ENCODE measurements at regions not wholly inside any gene's neighbourhood (a gene's known extent, or its start where the extent isn't known, plus 50 kb on each side); places are given as distances from the start of the nearest gene placed in this dataset.

DNA sequence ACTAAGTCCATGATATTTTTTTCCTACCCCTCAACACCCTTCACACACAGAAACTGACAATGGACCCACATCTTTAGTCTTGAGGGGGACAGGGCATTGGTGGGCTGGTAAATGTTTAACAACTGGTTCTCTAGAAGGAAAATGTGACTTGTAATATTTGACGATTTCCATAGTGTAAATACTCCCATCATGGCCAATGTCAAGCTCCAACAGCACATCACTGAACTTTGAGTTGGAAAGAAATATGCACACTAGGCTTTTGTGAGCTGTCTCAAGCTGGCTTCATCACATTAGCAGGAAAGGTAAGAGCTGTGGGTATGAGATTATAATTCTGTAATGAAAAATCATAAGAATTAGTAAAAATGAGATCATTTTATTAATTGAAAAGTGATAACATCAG lies 189.9 kb upstream of the PRLR start (continued):
- TF ChIP-seq, protein P1, sequence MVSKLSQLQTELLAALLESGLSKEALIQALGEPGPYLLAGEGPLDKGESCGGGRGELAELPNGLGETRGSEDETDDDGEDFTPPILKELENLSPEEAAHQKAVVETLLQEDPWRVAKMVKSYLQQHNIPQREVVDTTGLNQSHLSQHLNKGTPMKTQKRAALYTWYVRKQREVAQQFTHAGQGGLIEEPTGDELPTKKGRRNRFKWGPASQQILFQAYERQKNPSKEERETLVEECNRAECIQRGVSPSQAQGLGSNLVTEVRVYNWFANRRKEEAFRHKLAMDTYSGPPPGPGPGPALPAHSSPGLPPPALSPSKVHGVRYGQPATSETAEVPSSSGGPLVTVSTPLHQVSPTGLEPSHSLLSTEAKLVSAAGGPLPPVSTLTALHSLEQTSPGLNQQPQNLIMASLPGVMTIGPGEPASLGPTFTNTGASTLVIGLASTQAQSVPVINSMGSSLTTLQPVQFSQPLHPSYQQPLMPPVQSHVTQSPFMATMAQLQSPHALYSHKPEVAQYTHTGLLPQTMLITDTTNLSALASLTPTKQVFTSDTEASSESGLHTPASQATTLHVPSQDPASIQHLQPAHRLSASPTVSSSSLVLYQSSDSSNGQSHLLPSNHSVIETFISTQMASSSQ (IDR thresholded peaks at IDR 0.05; ENCODE audit: low read depth), result 0 out of 2 replicates have a peak, but pooled peaks have one; percentile 28
- TF ChIP-seq, protein P1 (CRISPR knock-in tag; IDR thresholded peaks at IDR 0.05; ENCODE audit: borderline replicate concordance), result peak; percentile 45; the same call in 1 of the 2 replicates
- TF ChIP-seq NFYB (CRISPR knock-in tag; IDR thresholded peaks at IDR 0.05) (no peak), GABPB1 (CRISPR knock-in tag; IDR thresholded peaks at IDR 0.05) (no peak), NFIC (IDR thresholded peaks at IDR 0.05; ENCODE audit: low read length) (no peak), EP300 (IDR thresholded peaks at IDR 0.05; ENCODE audit: low read depth in 2 of 2, low read length in 2 of 2) (peak in 1 of 2 experiments; percentile 47; a peak in 1 of 4 replicates), EP300 (CRISPR knock-in tag; IDR thresholded peaks at IDR 0.05; ENCODE audit: borderline replicate concordance) (no peak), GLI4 (CRISPR knock-in tag; IDR thresholded peaks at IDR 0.05; ENCODE audit: borderline replicate concordance) (no peak), RFX1 (IDR thresholded peaks at IDR 0.05) (no peak), ATF1 (CRISPR knock-in tag; IDR thresholded peaks at IDR 0.05) (no peak), ZNF781 (CRISPR knock-in tag; IDR thresholded peaks at IDR 0.05; ENCODE audit: borderline replicate concordance, not compliant biosample characterization) (no peak), HMG20A (CRISPR knock-in tag; IDR thresholded peaks at IDR 0.05; ENCODE audit: borderline replicate concordance) (peak; percentile 23; the same call in 1 of the 2 replicates), KAT2B (IDR thresholded peaks at IDR 0.05; ENCODE audit: borderline replicate concordance, low read depth, low read length) (no peak), ZNF616 (CRISPR knock-in tag; IDR thresholded peaks at IDR 0.05; ENCODE audit: low read depth) (no peak), CBX5 (CRISPR knock-in tag; IDR thresholded peaks at IDR 0.05; ENCODE audit: borderline replicate concordance) (no peak), ZNF644 (CRISPR knock-in tag; IDR thresholded peaks at IDR 0.05; ENCODE audit: low read depth) (peak; percentile 60; the same call in 1 of the 2 replicates), RARA (CRISPR knock-in tag; IDR thresholded peaks at IDR 0.05) (peak; percentile 37; the same call in 1 of the 2 replicates), HOXA5 (CRISPR knock-in tag; IDR thresholded peaks at IDR 0.05) (no peak), PAWR (CRISPR knock-in tag; IDR thresholded peaks at IDR 0.05; ENCODE audit: borderline replicate concordance) (no peak)
- TF ChIP-seq, protein P2, sequence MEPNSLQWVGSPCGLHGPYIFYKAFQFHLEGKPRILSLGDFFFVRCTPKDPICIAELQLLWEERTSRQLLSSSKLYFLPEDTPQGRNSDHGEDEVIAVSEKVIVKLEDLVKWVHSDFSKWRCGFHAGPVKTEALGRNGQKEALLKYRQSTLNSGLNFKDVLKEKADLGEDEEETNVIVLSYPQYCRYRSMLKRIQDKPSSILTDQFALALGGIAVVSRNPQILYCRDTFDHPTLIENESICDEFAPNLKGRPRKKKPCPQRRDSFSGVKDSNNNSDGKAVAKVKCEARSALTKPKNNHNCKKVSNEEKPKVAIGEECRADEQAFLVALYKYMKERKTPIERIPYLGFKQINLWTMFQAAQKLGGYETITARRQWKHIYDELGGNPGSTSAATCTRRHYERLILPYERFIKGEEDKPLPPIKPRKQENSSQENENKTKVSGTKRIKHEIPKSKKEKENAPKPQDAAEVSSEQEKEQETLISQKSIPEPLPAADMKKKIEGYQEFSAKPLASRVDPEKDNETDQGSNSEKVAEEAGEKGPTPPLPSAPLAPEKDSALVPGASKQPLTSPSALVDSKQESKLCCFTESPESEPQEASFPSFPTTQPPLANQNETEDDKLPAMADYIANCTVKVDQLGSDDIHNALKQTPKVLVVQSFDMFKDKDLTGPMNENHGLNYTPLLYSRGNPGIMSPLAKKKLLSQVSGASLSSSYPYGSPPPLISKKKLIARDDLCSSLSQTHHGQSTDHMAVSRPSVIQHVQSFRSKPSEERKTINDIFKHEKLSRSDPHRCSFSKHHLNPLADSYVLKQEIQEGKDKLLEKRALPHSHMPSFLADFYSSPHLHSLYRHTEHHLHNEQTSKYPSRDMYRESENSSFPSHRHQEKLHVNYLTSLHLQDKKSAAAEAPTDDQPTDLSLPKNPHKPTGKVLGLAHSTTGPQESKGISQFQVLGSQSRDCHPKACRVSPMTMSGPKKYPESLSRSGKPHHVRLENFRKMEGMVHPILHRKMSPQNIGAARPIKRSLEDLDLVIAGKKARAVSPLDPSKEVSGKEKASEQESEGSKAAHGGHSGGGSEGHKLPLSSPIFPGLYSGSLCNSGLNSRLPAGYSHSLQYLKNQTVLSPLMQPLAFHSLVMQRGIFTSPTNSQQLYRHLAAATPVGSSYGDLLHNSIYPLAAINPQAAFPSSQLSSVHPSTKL (CRISPR knock-in tag; IDR thresholded peaks at IDR 0.05), result peak; percentile 34; the same call in 1 of the 2 replicates
- TF ChIP-seq, protein P3, sequence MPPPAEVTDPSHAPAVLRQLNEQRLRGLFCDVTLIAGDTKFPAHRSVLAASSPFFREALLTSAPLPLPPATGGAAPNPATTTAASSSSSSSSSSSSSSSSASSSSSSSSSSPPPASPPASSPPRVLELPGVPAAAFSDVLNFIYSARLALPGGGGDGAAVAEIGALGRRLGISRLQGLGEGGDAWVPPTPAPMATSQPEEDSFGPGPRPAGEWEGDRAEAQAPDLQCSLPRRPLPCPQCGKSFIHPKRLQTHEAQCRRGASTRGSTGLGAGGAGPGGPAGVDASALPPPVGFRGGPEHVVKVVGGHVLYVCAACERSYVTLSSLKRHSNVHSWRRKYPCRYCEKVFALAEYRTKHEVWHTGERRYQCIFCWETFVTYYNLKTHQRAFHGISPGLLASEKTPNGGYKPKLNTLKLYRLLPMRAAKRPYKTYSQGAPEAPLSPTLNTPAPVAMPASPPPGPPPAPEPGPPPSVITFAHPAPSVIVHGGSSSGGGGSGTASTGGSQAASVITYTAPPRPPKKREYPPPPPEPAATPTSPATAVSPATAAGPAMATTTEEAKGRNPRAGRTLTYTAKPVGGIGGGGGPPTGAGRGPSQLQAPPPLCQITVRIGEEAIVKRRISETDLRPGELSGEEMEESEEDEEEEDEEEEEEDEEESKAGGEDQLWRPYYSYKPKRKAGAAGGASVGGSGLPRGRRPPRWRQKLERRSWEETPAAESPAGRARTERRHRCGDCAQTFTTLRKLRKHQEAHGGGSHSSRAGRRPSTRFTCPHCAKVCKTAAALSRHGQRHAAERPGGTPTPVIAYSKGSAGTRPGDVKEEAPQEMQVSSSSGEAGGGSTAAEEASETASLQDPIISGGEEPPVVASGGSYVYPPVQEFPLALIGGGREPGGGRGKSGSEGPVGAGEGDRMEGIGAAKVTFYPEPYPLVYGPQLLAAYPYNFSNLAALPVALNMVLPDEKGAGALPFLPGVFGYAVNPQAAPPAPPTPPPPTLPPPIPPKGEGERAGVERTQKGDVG (CRISPR knock-in tag; IDR thresholded peaks at IDR 0.05; ENCODE audit: borderline replicate concordance), result no peak

All from HepG2 (cell line).